GM19372 (cell line): ENCODE measurements at regions not wholly inside any gene's neighbourhood (a gene's known extent, or its start where the extent isn't known, plus 50 kb on each side); places are given as distances from the start of the nearest gene placed in this dataset.

Experiments used
- ATAC-seq: cut with Tn5 transposase; IDR thresholded peaks from one replicate; pipeline ENCODE4 v1.9.1; 2021; ENCODE audit warnings: mild to moderate bottlenecking, low read depth, moderate library complexity; ENCODE audit not compliant: unreplicated experiment

DNA sequence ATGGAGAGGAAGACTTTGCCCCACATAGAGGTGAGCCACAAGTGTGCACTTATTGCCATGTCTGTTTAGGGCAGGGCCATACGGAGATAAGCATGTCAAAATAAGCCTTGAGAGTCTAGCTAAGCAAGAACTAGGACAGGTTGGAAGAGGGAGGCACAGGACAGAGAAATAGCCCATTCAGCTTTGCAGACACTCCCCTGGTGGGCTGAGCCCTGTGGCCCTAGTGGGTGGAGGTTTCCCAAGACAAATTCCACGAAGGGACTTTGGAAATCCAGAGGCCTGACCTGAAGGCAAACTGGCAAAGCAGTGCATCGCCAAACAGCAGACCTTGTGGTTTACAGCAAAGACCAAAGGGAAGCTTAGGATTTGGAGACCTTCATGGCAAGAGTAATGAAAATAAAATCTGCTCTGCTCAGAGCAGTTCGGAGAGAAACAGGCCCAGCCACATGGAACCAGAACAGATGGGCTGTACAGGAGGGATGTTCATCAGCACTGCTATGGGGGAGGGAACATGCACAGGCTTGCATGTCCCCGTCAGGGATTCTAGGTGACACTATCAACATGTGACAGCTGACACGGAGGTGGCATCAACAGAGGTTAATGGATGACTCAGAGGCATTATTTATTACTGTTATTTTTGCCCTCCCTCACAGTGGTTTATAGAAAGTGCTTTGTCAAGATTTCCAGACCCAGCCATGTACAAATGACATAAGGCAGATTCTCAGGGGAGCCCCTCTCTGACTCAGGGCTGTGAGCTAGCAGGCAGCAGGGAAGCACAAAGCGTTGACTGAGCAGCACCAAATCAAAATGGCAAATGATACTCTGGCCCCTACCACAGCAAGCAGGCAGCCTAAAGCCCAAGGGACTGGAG is 90.1 kb upstream of the IRF2BP2 start:
- ATAC-seq: peak; percentile 67

DNA sequence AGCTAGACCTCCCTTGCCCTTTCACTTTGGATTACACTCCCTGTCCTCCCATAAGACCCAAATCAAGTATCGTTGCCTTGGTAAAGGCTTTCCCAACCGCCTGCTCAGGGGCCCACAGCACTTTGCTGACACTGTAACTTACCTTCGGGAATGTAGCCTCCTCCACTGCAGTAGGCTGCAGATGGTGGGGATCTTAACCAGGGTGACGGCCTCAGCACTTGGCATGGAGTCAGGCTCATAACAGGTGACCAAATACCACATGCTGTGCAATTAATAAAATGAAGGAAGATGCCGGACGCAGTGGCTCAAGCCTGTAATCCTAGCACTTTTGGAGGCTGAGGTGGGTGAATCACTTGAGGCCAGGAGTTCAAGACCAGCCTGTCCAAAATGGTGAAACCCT is 88.7 kb upstream of the IRF2BP2 start:
- ATAC-seq: no peak

DNA sequence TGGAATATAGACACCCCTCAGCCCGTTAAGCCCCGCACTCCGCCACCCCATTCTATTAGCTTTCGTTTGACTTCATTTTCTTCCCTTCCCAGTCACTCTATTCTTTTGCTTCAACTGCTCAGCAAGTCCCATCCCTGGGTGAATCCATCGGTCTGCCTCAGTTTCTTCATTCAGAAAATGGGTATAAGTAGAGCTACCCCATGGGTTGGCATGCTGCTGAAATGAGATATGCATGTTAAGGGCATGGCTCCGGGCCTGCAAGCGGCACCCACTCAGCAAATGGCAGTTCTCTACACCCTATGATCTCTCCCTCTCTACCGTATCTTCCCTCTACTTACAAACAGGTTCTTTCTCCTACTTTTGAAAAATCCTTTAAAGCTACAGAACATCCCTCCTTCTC is 87.8 kb upstream of the IRF2BP2 start:
- ATAC-seq: no peak

DNA sequence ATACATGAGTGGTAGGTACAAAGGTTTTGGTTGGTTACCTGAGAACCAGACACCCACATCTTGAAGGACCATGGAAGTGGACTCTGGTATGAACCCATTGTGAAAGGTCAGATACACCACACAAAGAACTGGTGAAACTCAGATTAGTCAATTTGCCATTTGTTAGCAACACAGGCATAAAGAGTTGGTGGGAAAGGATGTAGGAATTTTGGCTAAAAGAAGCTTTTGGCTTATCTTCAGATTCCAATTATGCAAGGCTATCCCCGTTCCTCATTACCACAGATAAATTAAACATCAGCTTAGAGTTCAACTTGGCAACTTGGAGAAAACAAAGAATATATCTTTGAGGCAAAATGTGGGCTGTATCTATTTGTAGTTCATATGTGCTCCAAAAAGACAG is 87.0 kb upstream of the IRF2BP2 start:
- ATAC-seq: no peak

- ATAC-seq: peak; percentile 42
These were observed 86.2 kb upstream of the IRF2BP2 start for GRCh38 chr1:234696148-234696576.

- ATAC-seq: no peak
These were observed 84.7 kb upstream of the IRF2BP2 start for GRCh38 chr1:234694661-234695060.

DNA sequence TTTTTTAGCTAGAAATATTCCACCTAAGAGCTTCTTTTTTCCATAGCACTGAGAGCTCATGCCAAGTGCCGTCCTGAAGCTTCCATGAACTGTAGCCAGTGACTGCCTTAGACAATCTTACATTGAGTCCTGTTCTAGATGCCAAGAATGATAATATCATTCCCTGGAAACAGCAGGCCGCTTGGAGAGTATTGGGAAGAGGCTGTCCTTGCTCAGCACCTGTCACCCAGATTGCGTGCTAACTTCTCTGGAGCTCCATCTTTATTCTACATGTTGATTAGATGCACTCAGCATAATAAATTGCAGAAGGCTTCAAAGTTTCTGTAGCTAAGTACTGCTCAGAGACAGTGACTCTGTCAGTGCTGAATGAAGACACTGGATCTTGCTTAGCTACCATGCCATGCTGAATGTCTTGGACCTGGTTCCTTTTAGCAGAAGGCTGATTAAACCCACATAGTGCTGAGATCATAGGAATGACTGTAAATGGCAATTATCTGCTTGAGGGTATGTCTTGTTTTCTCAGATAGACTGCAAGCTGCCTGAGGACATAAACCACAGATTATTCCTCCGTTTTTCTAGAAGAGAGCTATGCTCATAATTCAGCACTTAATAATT is 83.1 kb upstream of the IRF2BP2 start:
- ATAC-seq: no peak

GRCh38 chr1:234691567-234691966 is 81.6 kb upstream of the IRF2BP2 start:
- no peak for ATAC-seq

GRCh38 chr1:234690872-234691271 is 80.9 kb upstream of the IRF2BP2 start:
- no peak for ATAC-seq

DNA sequence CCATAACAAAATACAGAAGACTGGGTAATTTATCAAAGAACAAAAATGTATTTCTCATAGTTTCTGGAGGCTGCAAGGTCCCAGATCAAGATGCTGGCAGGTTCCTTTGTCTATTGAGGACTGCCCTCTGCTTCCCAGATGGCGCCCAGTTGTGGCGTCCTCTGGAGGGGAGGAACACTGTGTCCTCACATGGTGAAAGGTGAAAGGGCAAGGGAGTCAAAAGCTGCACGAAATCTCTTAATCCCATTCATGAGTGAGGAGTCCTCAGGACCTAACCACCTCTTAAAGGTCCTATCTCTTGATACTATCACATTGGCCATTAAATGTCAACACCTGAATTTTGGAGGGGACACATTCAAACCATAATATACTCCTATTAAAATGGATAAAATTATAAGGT is 79.3 kb upstream of the IRF2BP2 start:
- no peak for ATAC-seq

DNA sequence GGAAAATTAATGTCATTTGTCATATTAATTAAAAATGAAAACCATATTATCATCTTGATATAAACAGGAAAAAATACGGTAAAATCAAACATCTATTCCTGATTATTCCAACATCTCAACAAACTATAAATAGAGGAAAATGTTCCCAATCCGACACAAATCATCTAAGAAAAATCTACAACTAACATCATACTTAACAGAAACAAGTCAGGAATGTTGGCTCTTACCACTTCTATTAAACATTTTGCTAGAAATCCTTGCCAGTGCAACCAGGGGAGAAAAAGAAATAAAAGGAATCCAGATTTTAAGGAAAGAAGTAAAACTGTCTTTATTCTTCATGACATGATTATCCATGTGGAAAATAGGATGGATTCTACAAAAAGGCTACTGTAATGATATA is 77.0 kb upstream of the IRF2BP2 start:
- no peak for ATAC-seq

DNA sequence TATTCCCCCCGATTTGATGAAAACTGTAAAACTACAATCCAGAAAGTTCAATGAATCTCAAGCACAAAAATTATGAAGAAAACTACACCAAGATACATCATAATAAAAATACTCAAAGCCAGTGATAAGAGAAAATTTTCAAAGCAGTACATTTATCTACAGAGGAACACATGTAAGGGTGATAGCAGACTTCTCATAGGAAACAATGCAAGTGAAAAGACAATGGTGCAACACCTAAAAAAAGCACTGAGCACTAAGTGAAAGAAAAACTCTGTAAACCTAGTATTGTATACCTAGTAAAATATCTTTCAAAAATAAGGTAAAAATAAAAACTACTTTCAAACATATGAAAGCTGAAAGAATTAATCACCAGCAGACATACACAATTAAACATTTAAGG is 76.1 kb upstream of the IRF2BP2 start:
- no peak for ATAC-seq

DNA sequence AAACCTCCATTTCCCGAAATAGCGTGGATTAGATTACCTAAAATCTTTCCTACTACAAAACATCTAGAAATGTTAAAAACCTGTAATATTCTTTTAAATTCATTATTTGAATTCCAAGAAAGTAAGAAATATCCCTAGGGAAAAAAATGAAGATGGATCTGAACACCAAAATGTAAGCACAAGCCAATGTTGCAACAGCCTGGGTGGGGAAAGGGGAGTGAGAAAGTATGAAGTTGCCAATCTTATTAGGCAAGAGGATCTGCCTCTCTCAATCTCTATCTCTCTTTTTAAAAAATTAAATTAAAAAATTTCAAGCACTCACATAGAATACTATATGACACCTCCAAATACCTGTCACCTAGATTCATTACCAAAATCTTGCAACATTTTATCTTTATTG is 74.9 kb upstream of the IRF2BP2 start:
- no peak for ATAC-seq

- ATAC-seq: no peak
These were observed 74.1 kb upstream of the IRF2BP2 start for GRCh38 chr1:234683861-234684632.

- no peak for ATAC-seq
These were observed 73.3 kb upstream of the IRF2BP2 start for GRCh38 chr1:234683127-234683860.

DNA sequence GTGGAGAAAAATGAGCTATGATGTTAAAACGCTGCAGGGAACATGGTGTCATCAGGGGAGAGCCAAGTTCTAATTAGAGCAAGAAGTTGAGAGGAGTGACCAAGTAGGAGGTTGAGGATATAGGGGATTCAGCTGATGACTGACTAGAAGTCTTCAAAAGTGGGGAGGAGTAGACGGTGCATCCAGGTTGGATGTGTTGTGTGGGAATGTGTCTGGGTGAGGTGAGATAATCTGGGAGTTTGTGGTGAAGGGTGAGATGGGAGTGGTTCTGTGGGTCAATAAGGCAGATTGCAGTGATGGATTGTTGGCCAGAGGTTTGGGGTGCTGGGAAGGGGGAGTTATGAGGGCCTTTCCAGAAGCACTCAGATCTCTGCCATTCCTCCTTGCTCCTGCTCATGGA is 72.0 kb upstream of the IRF2BP2 start:
- no peak for ATAC-seq

DNA sequence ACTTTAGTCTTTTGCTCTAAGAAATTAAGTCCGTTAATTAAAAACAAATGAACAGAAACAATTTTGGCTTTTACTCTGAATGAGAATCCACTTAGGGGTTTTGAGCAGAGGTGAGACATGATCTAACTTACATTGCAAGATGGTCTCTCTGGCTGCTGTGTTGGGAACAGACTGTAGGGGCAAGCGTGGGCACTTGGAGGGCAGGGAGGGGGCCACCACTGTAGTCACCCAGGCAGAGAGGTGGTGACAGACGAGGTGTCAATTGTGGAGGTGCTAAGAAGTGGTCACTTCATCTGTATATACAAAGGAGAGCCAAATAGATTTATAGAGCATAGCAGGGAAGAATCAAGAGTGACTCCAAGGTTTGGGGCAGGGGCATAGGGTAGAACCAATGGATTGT is 71.1 kb upstream of the IRF2BP2 start:
- ATAC-seq: no peak

GRCh38 chr1:234680331-234680904 is 70.4 kb upstream of the IRF2BP2 start:
- no peak for ATAC-seq

- peak; percentile 77 for ATAC-seq
These were observed 66.2 kb upstream of the IRF2BP2 start for GRCh38 chr1:234676103-234676594.

DNA sequence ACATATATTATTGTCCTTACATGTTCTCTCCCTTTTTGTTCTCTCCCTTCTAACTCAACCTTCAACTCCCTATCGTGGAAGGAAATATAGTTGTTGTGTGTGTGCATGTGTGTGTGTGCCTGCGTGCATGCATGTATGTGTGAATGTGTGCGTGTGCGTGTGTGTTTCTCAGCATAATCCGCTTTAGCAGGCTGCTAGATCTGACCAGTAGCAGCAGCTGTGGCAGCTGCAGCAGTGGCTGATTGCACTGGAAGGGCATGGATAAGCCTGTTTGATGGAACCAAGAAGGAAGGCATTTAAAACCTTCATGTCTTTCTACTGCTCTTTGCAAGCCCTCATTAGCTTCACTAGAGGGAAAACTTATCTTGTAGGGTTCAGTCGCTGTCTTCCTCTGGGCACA is 65.6 kb upstream of the IRF2BP2 start:
- ATAC-seq: no peak
